K562 (cell line): ENCODE measurements at regions not wholly inside any gene's neighbourhood (a gene's known extent, or its start where the extent isn't known, plus 50 kb on each side); places are given as distances from the start of the nearest gene placed in this dataset.

Experiments used
- CTCF ChIP-seq, 3 experiments: IDR thresholded peaks in 2 of 3; conservative IDR thresholded peaks in 1 of 3; 2 replicates each; pipeline ENCODE4 v1.5.1; 2011 to 2012; ENCODE audit warnings: low read length in 3 of 3, mild to moderate bottlenecking in 3 of 3, control low read depth in 2 of 3, improper control_type of control experiment in 1 of 3, inconsistent platforms in 1 of 3, low read depth in 1 of 3, mixed read lengths in 1 of 3, moderate library complexity in 1 of 3; ENCODE audit not compliant: insufficient read depth in 2 of 3
- HNRNPL ChIP-seq: fragments of 200-400 bp; formaldehyde crosslinking; IDR thresholded peaks from 2 replicates; pipeline ENCODE4 v1.6.1; 2017; ENCODE audit warnings: low read depth, mild to moderate bottlenecking, low read length
- MAFG ChIP-seq: fragments of 450-650 bp; conservative IDR thresholded peaks from 2 replicates; pipeline ENCODE4 v1.6.1; 2016; ENCODE audit warnings: missing genetic modification characterization, missing compliant biosample characterization
- POLR2AphosphoS5 ChIP-seq: IDR thresholded peaks from 2 replicates; pipeline ENCODE4 v1.6.1; 2011; ENCODE audit warnings: mild to moderate bottlenecking, low read depth, low read length, moderate library complexity; ENCODE audit not compliant: control insufficient read depth, insufficient read depth
- TF ChIP-seq, protein P1 (sequence below): sonication (generic); formaldehyde crosslinking; IDR thresholded peaks from 2 replicates; pipeline ENCODE4 v1.5.0; 2020; ENCODE audit warnings: missing genetic modification reagents

- TF ChIP-seq, protein P1, sequence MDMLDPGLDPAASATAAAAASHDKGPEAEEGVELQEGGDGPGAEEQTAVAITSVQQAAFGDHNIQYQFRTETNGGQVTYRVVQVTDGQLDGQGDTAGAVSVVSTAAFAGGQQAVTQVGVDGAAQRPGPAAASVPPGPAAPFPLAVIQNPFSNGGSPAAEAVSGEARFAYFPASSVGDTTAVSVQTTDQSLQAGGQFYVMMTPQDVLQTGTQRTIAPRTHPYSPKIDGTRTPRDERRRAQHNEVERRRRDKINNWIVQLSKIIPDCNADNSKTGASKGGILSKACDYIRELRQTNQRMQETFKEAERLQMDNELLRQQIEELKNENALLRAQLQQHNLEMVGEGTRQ (CRISPR knock-in tag) = no peak
- TF ChIP-seq CTCF (IDR thresholded peaks at IDR 0.05 in 2 of 3, conservative IDR thresholded peaks at IDR 0.05 in 1 of 3; ENCODE audit: insufficient read depth in 2 of 3, low read depth in 1 of 3, low read length in 3 of 3) (no peak), POLR2AphosphoS5 (no peak), HNRNPL (no peak), MAFG (tag) (no peak)
Observed at GRCh38 chr2:193935114-193935513, 1721.9 kb upstream of the SLC39A10 start.
